DMS53 treated with DMSO at 0.1 percent for 48 hours (cell line): ENCODE measurements at regions not wholly inside any gene's neighbourhood (a gene's known extent, or its start where the extent isn't known, plus 50 kb on each side); places are given as distances from the start of the nearest gene placed in this dataset.
"Not testable (repeated sequence)": the region's sequence is repeated elsewhere in the genome, so short reads cannot be mapped to it uniquely, and the experiment has no call there.

Experiments
- DNase-seq: peaks from one replicate; lab custom pipeline; 2025; ENCODE audit not compliant: unreplicated experiment; lab: John Stamatoyannopoulos, UW

DNA sequence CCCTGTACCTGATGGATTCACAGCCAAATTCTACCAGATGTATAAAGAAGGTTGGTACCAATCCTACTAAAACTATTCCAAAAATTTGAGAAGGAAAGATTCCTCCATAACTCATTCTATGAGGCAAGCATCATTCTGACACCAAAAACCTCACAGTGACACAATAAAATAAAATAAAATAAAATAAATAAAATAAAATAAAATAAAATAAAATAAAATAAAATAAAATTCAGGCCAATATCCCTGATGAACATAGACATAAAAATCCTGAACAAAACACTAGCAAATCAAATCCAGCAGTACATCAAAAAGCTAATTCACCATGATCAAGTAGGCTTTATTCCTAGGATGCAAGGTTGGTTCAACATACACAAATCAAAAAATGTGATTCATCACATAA lies 108.1 kb downstream of the PROX1 start:
- DNase-seq = not testable (repeated sequence)

DNA sequence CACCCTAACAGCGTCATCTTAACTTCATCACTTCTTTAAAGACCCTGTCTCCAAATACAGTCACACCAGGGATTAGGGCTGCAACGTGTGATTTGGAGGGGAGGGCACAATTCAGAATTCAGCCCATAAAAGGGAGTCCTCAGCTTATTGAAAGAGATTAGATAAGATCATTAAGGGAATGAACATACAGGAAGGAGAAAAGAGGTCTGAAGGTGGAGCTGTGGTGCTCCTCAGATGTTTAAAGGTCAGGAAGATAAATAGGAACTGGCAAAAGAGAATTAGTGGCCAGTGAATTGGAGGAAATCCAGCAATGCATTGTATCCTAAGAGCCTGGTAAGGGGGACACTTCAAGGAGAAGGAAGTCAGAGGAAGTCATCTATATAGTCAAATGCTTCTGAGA lies 113.5 kb downstream of the PROX1 start:
- DNase-seq = no peak

DNA sequence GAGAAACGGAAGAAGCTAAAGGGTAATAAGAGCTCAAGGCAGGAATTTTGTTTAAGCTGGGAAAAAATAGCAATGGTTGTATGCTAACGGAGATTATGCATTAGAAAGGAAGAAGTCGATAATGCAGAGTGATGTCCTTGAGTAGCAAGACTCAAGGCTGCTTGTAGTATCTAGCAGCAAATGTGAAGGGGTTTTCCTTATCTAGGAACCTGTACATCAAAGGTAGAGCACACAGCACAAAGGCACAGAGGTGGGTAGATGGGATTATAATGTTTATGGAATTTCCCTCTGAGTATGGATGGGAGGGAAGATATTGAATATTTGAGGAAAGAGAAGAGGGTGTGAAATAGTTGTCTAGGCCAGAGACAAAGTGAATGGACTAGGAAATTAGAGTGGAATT lies 114.1 kb downstream of the PROX1 start:
- DNase-seq = no peak

DNA sequence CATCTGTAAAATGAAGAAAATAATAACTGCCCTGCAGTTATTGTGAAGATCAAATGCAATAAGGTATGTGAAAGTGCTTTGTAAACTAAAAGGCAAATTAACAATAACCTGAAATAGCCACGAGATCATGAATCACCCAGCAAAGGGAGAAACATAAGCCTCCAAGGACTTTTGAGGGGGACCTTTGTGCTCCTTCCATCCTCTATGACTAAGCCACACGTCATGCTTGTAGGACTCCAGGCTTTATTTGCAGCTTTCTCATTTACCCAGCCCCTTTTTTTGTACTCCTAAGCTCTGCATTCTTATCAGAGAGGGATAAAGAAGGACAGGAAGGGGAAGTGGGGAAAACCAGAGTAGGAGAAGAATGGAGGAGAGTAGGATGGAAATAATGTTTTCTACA lies 115.1 kb downstream of the PROX1 start:
- peak; percentile 61 for DNase-seq

DNA sequence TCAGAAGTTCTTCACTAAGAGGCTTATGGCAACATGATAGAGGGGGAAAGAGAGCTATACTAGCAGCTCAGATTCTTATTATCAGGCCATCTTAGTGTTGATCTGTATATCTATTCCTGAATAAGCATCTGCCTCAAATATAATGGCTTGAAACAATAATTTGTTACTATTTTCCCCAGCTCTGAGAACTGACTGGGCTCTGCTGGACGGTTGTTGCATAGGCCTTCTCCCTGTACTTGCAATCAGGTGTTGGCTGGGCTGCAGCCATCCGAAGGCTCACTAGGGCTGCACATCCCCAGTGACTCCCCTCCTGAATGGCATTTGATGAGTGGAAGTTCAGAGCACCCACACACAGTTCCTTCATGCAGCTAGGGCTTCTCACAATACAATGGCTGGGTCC lies 116.0 kb downstream of the PROX1 start:
- DNase-seq = no peak

DNA sequence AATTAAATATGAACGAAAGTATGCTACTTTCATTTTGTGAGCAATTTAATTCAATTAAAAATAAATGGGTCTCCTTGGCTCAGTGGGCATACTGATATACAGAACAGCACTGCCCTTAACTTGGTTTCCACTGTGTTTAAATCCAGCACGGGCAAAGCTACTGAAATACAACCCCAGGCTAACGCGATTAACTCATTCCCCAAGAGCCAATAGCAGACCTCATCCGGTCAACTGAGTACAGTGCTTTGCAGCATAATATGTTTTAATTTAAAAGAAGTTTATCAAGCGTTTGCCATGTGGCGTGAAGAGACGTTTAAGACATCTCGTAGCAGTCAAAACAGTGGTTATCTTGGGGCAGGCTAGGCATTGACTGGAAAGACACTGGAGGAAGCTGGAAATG lies 118.6 kb downstream of the PROX1 start:
- DNase-seq = no peak

DNA sequence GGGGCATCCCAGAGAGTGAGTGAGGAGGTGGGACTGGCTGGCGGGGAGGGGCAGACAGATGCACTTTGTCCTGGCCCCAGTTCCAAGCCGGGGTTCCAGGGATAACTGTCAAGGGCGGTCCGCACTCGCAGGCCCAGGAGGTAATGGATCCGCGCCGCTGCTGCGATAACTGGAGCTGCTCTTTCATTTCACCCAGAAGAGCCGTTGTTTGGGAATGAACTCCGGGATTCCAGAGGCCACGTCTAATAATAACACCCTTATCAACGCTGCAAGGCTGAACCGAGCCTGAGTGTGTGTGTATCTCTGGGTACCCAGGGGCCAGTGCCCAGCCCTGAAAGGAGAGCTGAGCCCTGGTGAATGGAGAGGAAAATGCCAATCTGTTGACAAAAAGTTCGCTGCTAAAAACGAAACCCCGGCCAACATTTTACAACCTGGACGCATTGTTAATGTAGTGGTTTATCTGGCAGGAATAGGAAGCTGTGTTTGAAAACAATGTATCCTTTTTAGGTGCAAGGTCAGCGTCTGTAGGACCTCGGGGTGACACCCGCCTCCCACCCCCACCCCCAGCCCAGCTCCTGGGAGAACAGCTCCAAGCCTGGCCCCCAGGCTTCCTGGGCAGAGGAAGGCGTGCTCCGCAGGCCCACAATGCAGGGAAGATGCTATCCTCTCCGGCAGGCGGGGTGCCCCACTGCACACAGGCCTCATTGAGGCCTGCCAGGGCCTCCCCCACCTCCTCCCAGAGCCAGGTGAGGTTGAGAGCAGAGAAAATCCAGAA lies 119.7 kb downstream of the PROX1 start:
- no peak for DNase-seq

DNA sequence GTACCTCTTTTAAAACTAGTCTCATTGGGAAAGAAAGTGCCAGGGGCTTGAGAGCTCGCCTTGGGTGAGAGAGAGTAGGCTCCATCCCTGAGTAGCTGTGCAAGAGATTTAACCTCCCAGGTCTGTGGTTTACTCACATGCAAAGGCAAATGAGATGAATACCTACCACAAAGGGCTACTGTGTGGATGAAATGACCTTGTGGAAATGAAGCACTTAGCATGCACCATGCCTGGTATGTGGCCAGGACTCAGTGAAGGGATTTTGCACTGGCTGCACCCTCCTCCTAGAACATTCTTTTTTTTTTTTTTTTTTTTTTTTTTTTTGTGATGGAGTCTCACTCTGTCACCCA lies 120.3 kb downstream of the PROX1 start:
- no peak for DNase-seq

DNA sequence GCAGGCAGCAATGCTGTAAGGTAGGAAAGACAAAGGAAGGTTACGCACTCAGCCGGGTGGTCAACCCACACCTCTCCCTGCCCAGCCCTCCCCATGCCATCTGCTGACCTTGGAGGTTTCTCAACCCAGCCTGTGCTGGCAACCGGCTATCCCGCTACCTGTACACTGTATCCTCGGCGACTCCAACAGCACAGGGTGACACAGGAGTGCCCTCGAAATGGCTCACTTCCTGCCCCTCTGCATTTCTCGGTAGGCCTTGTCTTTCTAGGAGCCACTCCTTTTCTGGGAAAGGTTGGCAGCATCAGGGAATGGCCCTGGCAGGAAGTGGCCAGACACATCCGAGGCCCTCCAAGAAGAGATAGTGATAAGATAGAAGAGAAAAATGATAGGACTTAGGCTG lies 124.0 kb downstream of the PROX1 start:
- DNase-seq = no peak

DNA sequence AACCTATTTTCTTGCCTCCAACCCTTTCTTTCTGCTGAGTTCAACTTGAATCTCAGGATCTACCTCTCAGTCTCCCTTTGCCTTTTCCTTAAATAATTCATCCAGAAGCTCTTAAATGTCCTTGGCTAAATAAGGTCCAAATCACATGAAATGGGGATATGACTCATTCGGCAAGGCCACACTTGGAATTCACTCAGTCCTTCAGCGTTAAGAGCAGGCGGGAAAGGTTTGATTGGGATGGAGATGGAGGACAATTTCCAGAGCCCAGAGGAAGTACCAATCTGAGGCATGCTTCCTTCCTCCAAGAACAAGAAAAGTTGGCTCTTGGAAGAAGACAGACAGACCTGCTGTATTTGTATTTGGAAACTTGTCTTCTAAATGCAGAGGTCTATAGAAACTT lies 128.5 kb downstream of the PROX1 start:
- DNase-seq = no peak

DNA sequence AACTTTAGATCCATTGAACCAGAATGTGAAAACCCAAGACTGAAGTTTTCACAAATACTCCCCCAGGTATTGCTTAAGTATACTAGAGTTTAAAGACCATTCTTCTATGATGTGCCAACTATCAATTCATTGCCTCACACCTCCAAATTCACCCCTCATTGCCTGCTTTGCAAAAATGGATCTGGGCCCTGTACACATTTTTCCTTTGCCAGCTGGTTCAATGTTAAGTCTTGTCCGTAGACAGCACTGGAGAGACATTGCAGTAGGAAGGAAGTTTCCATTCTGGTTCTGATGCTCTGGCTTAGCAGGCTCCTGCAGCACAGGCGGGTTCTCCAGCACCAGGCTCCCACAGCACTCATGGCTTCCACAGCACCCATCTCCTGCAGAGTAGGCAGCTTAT lies 130.0 kb downstream of the PROX1 start:
- DNase-seq = no peak

DNA sequence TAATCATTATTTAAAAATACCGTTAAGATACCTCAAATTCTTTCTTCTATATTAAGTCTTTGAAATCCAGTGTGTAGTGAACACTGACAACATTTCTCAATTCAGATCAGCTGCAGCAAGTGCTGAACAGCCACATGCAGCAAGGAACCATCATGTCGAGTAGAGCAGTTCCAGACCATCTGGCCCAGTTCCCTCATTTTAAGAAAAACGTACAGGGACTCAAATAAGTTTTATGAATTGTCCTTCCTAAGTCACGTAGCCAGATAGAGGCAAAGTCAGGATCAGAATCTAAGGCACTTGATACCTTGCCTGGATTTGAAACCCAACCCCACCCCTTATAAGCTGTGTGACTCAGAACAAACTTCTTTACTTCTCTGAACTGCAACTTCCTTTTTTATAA lies 132.4 kb downstream of the PROX1 start:
- no peak for DNase-seq

DNA sequence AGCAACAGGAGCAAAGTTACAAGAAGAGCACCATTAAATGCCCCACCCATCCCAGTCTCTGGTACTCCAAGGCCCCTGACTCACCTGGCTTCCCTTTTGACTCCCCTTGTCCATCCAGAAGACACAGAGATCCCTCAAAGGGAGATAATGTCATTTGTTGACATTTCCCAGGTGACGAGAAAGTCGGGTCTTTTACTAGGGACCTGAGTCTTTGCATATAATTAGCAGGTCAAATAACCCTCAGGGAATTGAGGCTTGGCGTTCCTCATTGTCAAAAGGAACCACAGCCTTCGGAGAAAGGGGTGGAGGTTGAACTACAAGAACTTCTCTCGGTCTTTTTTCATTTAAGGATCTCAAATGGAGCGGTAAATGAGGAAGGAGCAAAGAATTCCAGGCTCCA lies 133.2 kb downstream of the PROX1 start:
- no peak for DNase-seq

DNA sequence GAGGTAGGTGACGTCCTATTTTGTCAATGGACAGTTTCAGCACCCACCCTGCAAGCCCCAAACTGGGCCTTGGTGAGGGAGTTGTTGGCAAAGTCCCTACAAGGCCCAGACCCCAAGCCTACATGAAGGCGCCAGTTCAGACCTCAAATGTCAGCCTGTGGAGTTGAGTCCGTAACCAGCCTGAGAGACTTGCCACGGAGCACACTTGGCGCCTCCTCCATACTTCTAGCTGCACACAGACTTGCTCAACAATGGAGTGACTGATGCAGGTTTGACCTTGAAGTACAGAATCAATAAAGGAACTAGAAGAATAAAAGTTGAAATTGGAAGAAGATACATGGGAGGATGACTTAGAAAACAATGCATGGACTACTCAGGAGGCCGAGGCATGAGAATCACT lies 134.3 kb downstream of the PROX1 start:
- no peak for DNase-seq

DNA sequence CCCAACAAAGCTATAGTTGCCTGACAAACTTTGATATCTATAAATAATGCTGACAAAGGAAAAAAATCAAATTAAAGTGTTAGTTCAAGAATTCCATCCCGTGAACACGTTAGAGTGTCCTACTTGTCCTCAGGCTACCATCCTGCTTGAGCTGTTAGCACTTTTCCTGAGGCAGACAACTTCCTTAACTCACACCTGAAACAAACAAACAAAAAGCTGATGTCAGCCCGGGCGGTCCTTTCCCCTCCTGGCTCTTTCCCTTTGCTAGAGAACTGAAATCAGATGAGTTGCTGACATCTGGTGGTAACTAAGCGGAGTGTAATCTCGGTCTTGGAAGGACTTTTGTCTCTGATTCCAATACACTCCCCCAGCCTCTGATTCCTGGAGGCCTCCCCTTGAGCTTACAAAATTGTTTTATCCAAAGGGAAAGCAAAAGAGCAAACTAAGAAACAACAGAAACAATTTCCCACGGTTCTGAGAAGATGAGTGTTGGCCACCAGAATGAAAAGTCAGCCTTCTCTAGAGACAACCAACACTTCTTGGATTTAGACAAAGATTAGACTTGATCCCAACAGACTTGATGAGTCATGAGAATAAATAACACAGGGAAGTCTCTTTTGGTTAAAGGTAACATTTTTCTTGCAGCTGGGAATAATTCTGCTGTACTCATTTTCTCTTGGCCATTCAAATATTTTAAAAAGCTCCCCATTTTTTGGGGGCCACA lies 135.4 kb downstream of the PROX1 start:
- peak; percentile 96 for DNase-seq

DNA sequence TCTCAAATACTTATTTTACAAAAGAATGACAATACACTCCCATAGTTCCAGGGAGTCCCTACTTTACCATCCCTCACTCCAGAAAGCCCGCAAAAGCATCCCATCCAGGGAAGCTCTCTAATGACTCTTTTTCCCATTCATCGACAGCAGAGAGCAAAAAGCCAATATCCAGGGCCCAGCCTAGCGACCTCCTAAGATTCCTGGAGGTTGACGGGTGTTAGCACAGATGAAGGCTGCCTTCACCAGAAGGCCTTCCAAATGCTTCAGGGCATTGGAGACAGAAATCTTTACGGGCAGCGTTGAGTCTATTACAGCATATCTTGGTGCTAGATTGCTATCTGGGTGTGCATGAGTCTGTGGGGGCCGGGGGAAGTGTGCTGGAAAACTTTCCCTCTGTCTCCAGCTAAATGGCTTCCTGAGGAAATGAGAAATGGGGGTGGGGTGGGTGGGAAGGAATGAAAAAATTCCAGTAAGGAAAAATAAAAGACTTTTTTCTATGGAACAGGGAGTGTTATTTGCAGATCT lies 136.6 kb downstream of the PROX1 start:
- no peak for DNase-seq

DNA sequence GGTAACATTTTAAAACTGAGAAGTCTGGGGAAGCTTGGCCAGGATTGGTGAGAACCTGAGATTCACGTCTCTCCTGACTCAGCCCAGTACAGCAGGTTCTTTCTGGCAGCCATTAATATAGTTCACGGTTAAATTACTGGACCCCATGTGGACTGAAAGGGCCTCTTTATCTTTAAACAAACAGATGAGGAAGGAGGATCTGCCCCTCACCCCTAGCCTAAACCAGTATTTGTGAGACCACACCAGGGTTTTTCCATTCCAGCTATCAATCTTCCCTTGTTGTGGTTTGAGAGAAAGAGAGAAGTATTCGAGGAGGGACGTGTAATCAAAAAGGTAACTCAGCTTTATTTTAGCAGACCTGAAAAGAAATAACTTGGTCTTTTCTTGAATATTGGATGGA lies 137.1 kb downstream of the PROX1 start:
- no peak for DNase-seq

DNA sequence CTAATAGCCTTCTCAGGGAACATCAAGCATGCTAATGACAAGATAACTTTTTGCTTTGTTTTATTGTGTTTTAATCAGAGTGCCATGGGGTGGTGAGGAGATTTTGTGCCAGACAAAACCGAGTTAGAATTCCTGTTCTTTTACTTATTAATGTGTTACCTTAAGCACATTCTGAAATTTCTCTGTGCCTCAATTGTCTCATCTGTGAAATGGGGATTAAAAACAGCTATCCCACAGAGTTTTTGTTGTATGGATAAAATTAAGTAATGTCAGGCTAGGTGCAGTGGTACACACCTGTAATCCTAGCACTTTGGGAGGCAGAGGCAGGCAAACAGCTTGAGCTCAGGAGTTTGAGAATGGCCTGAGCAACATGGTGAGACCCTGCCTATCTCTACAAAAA lies 138.0 kb downstream of the PROX1 start:
- DNase-seq = no peak

DNA sequence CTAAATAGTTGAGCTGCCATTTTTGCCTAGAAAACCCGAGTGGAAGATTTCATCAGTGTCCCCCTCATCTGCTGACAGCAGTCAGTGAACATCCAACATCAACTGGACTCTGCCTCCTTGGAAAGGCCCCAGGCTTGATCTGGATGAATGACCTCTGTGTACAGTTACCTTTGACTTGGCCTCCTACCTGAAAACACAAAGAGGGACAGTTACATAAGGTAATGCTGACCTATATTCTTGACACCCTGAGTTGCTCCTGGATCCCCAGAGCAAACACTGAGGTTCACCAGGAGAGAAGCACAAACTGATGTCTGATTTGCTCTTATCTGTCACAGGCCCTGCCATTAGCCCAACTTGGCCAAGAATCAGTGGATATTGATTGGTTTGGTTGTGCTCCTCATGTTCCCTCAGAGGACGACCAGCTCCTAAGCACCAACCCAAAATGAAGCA lies 138.9 kb downstream of the PROX1 start:
- no peak for DNase-seq

DNA sequence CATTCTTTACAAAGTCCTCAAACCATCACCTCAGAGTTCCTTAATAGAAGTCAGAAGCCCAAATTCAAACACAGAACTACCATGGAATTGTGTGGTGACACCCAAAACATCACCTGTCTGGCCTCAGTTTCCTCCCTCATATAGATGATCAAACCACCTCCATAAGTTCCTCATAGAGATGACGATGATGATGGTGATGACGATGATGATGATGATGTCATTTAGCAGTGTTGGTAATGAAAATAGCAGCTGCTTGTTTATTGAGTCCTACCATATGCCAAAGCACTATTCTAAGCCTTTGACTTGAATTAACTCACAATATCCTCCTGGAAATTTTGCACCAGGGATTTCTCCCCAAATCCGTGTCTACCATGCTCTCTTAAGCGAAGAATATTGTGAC lies 139.9 kb downstream of the PROX1 start:
- DNase-seq = no peak

DNA sequence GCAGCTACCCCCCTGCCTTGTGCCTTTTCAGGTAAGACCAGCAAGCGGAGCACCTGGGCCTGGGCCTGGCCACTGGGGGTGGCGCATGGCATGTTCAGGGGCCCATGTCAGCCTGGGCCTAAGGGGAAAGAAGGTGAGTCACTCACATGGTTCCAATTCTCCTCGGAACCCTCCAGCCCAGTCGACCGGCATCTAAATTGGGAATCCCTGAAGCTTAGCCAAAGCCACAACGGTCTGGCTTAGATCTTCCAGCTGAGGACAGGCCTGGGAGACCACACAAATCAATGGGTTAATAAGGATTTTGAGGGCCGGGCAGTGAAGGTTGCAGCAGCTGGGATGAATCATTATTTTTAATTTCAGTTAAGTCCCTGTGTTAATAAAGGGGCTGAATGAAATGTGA lies 145.1 kb upstream of the SMYD2 start:
- DNase-seq = no peak

DNA sequence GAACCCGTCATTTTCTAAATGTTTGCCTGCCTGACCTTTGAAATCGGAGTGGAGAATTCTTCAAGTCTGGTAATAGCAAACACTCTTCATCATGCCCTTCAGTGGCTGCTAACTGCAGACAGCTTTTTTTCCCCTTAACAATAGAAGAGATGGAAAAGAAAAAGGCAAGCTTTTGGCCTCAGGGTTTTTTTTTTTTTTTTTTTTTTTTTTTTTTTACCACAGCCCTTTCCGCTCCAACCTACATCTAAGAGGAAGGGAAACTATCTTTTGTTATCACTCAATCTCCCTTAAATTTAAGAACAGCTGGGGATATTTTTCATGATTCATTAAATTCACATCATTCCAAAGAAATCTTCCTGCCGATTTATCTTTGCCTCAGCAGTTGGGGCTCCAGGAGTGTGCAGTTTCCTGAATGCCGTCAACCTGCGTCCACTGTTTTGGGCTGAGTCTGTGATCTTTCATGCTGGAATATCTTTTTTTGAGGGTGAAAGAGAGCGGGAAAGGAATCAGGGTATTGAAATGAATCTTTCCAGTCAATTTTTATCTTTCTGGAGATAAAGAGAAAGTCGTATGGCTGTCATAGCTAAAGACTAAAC lies 144.5 kb upstream of the SMYD2 start:
- DNase-seq = no peak
